Mucosa of rectum (tissue), 2 donors: ENCODE measurements at regions not wholly inside any gene's neighbourhood (a gene's known extent, or its start where the extent isn't known, plus 50 kb on each side); places are given as distances from the start of the nearest gene placed in this dataset.

Experiments used
- H3K27ac ChIP-seq, 2 donors: one replicate each; pipeline ENCODE4 v1.7.0; 2013; ENCODE audit warnings: inconsistent platforms in 2 of 2, low read depth in 2 of 2, low read length in 2 of 2
- H3K27me3 ChIP-seq, 2 donors: one replicate each; pipeline ENCODE4 v1.7.0; 2013; ENCODE audit warnings: low read length in 2 of 2; ENCODE audit not compliant: control insufficient read depth in 2 of 2, insufficient read depth in 2 of 2
- H3K36me3 ChIP-seq, 2 donors: one replicate each; pipeline ENCODE4 v1.7.0; 2013; ENCODE audit warnings: low read length in 2 of 2; ENCODE audit not compliant: control insufficient read depth in 2 of 2, insufficient read depth in 2 of 2
- H3K4me1 ChIP-seq, 2 donors: one replicate each; pipeline ENCODE4 v1.7.0; 2013; ENCODE audit warnings: low read length in 2 of 2, mild to moderate bottlenecking in 1 of 2; ENCODE audit not compliant: control insufficient read depth in 2 of 2, insufficient read depth in 2 of 2
- H3K4me3 ChIP-seq, 2 donors: one replicate each; pipeline ENCODE4 v1.7.0; 2013; ENCODE audit warnings: low read length in 2 of 2
- H3K9ac ChIP-seq, 2 donors: one replicate each; pipeline ENCODE4 v1.7.0; 2013; ENCODE audit warnings: low read length in 2 of 2, low read depth in 1 of 2, mild to moderate bottlenecking in 1 of 2
- H3K9me3 ChIP-seq, 2 donors: one replicate each; pipeline ENCODE4 v1.7.0; 2013; ENCODE audit warnings: low read length in 2 of 2; ENCODE audit not compliant: control insufficient read depth in 2 of 2
- donor health status: healthy.
- donor health status: Normal muscosa, but diverticular disease.

GRCh38 chr20:58025233-58025632, 203.2 kb downstream of the ANKRD60 start:
- Histone ChIP-seq H3K27ac (no peak overlapping the region), H3K27me3 (peaks cover 0 to 2% of the 10 kb centered on the region in 2 donors), H3K4me1 (no peaks in the 10 kb centered on the region), H3K9me3 (no peaks in the 10 kb centered on the region), H3K36me3 (no peaks in the 10 kb centered on the region), H3K4me3 (no peak overlapping the region), H3K9ac (no peak overlapping the region)

- H3K4me3 ChIP-seq = no peak overlapping the region
Measured at GRCh38 chr20:58024241-58024721, 204.2 kb downstream of the ANKRD60 start.

GRCh38 chr20:58023781-58024180, 204.7 kb downstream of the ANKRD60 start:
- Histone ChIP-seq H3K36me3 (no peaks in the 10 kb centered on the region), H3K4me1 (no peaks in the 10 kb centered on the region), H3K9ac (no peak overlapping the region), H3K27me3 (no peaks in the 10 kb centered on the region), H3K27ac (no peak overlapping the region), H3K4me3 (no peak overlapping the region), H3K9me3 (no peaks in the 10 kb centered on the region)

More at GRCh38 chr20:58024241-58024721, 204.2 kb downstream of the ANKRD60 start:
- Histone ChIP-seq H3K4me1 (no peaks in the 10 kb centered on the region), H3K27me3 (peaks cover 0 to 1% of the 10 kb centered on the region in 2 donors), H3K9ac (no peak overlapping the region), H3K36me3 (no peaks in the 10 kb centered on the region), H3K9me3 (no peaks in the 10 kb centered on the region), H3K27ac (no peak overlapping the region)

- no peaks in the 10 kb centered on the region for H3K36me3 ChIP-seq
- no peak overlapping the region for H3K4me3 ChIP-seq
- no peak overlapping the region for H3K9ac ChIP-seq
- no peaks in the 10 kb centered on the region for H3K9me3 ChIP-seq
- no peaks in the 10 kb centered on the region for H3K27me3 ChIP-seq
- no peak overlapping the region for H3K27ac ChIP-seq
- H3K4me1 ChIP-seq = no peaks in the 10 kb centered on the region
Measured at GRCh38 chr20:58023346-58023745, 205.1 kb downstream of the ANKRD60 start.

- Histone ChIP-seq H3K4me3 (no peak overlapping the region), H3K27me3 (no peaks in the 10 kb centered on the region), H3K36me3 (no peaks in the 10 kb centered on the region), H3K4me1 (peaks cover 0 to 4% of the 10 kb centered on the region in 2 donors), H3K9me3 (no peaks in the 10 kb centered on the region), H3K9ac (no peak overlapping the region), H3K27ac (no peak overlapping the region)
Measured at GRCh38 chr20:58022711-58023110, 205.7 kb downstream of the ANKRD60 start.

GRCh38 chr20:58021481-58021880, 207.0 kb downstream of the ANKRD60 start:
- no peaks in the 10 kb centered on the region for H3K36me3 ChIP-seq
- no peaks in the 10 kb centered on the region for H3K27me3 ChIP-seq
- peaks cover 0 to 9% of the 10 kb centered on the region in 2 donors for H3K4me1 ChIP-seq
- no peak overlapping the region for H3K27ac ChIP-seq
- no peak overlapping the region for H3K9ac ChIP-seq
- H3K4me3 ChIP-seq = no peak overlapping the region
- no peaks in the 10 kb centered on the region for H3K9me3 ChIP-seq

GRCh38 chr20:58020656-58021454, 207.6 kb downstream of the ANKRD60 start:
- Histone ChIP-seq H3K27me3 (no peaks in the 10 kb centered on the region), H3K27ac (no peak overlapping the region), H3K9me3 (no peaks in the 10 kb centered on the region), H3K4me1 (peaks cover 0 to 9% of the 10 kb centered on the region in 2 donors), H3K36me3 (no peaks in the 10 kb centered on the region), H3K4me3 (no peak overlapping the region), H3K9ac (no peak overlapping the region)

- Histone ChIP-seq H3K4me1 (peaks cover 0 to 9% of the 10 kb centered on the region in 2 donors), H3K27ac (no peak overlapping the region), H3K27me3 (no peaks in the 10 kb centered on the region), H3K36me3 (no peaks in the 10 kb centered on the region), H3K9me3 (no peaks in the 10 kb centered on the region), H3K4me3 (no peak overlapping the region), H3K9ac (no peak overlapping the region)
Measured at GRCh38 chr20:58019850-58020625, 208.4 kb downstream of the ANKRD60 start.

GRCh38 chr20:58019027-58019849, 209.2 kb downstream of the ANKRD60 start:
- Histone ChIP-seq H3K4me3 (no peak overlapping the region), H3K27ac (no peak overlapping the region), H3K9me3 (no peaks in the 10 kb centered on the region), H3K36me3 (no peaks in the 10 kb centered on the region), H3K27me3 (no peaks in the 10 kb centered on the region), H3K9ac (no peak overlapping the region), H3K4me1 (peaks cover 0 to 9% of the 10 kb centered on the region in 2 donors)
